Prostate gland (tissue), 2 donors: ENCODE measurements at regions not wholly inside any gene's neighbourhood (a gene's known extent, or its start where the extent isn't known, plus 50 kb on each side); places are given as distances from the start of the nearest gene placed in this dataset.

ENCODE experiments used
- DNase-seq: peaks from one replicate; pipeline ENCODE4 v3.0.0-alpha.2; 2019; ENCODE audit warnings: low spot score
- H3K27ac ChIP-seq, 2 donors: fragments of 200-600 bp; sonication (generic); 2 replicates each; pipeline ENCODE4 v1.5.1; 2017 to 2019
- H3K27me3 ChIP-seq: fragments of 200-600 bp; sonication (generic); replicated peaks from 2 replicates; pipeline ENCODE4 v1.5.1; 2019; ENCODE audit not compliant: insufficient read depth
- H3K36me3 ChIP-seq, 2 donors: fragments of 200-600 bp; sonication (generic); 1 replicate in 1 of 2; 2 replicates in 1 of 2; pipeline versions ENCODE4 v1.5.1 to v1.8.1; 2017 to 2019
- H3K4me1 ChIP-seq: fragments of 200-600 bp; sonication (generic); replicated peaks from 2 replicates; pipeline ENCODE4 v1.5.1; 2019
- H3K4me3 ChIP-seq, 2 donors: fragments of 200-600 bp; sonication (generic); 2 replicates each; pipeline ENCODE4 v1.5.1; 2017 to 2019
- H3K9me3 ChIP-seq: fragments of 200-600 bp; sonication (generic); 2 replicates; pipeline ENCODE4 v1.5.1; 2017
- CTCF ChIP-seq, 4 experiments: fragments of 200-600 bp in 2 of 4; fragments of 450-650 bp in 2 of 4; sonication (generic) in 2 of 4; IDR thresholded peaks; 1 replicate in 3 of 4; 2 replicates in 1 of 4; pipeline ENCODE4 v1.5.1; 2016 to 2019; ENCODE audit warnings: antibody characterized with exemption in 4 of 4, mild to moderate bottlenecking in 2 of 4, moderate library complexity in 2 of 4
- POLR2A ChIP-seq: fragments of 450-650 bp; IDR thresholded peaks from one replicate; pipeline ENCODE4 v1.6.1; 2016; ENCODE audit warnings: antibody characterized with exemption, mild to moderate bottlenecking
- POLR2AphosphoS5 ChIP-seq: sonication (generic); formaldehyde crosslinking; IDR thresholded peaks from one replicate; pipeline ENCODE4 v1.6.1; 2017; ENCODE audit warnings: antibody characterized with exemption
- WGBS: methylation state at CpG from one replicate; pipeline ENCODE4 v1.1.5; 2018; 5-methylcytosine and 5-hydroxymethylcytosine counted together
- intact Hi-C: fragments of 100-400 bp; cut with DNase I; formaldehyde crosslinking; loops from one replicate; pipeline ENCODE4 v1.14.2; 2022

- H3K27me3 ChIP-seq, result peaks cover 5% of the 10 kb centered on the region
- peak; percentile 76 for TF ChIP-seq POLR2AphosphoS5
- peak in 1 of 4 experiments; percentile 28 for TF ChIP-seq CTCF (IDR thresholded peaks at IDR 0.05)
- TF ChIP-seq POLR2A, result no peak
- no peak overlapping the region for H3K27ac ChIP-seq
- H3K36me3 ChIP-seq, result no peaks in the 10 kb centered on the region
- no peak overlapping the region for H3K4me3 ChIP-seq
- WGBS, result 71% methylated on average over 12 of the region's 12 CpGs
- intact Hi-C loops, result no loop called here
- peaks cover 6% of the 10 kb centered on the region for H3K4me1 ChIP-seq
- no peaks in the 10 kb centered on the region for H3K9me3 ChIP-seq
- peak; percentile 81 for DNase-seq
These were observed 136.9 kb downstream of the OLFM1 start for GRCh38 chr9:135224286-135224877.

DNA sequence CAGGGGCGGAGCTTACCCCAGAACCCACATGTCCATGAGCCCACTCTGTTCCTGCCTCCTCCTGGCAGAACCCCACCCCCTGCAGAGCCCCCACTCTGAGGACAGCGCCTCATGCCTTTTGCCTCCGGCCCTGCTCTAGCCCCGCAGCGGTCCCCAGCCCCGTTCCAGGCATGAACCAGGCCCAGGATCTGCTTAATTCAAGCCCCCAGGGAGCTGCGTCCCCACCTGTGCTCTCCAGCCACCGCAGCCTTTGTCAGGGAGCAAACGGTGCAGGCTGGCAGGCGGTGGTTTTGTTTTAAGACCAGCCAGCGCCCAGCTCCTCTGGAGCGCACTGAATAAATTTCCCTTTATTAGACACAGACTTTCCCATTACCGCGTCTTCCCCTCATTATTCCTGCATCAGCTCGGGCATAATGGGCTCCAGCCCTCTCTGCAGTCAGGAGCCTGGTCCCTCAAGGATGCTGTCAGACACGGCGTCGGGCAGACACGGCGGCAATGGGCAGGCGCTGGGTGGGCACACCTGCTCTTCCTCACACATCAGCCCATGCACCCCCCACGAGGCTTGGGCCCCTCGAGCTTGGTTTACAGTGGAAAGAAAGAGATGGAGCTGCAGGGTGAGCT lies 137.6 kb downstream of the OLFM1 start:
- H3K27ac ChIP-seq, result no peak overlapping the region
- no peak overlapping the region for H3K4me3 ChIP-seq
- intact Hi-C loops, result no loop called here
- H3K36me3 ChIP-seq, result no peaks in the 10 kb centered on the region
- 37% methylated on average over 23 of the region's 23 CpGs for WGBS
- TF ChIP-seq POLR2AphosphoS5 (no peak), CTCF (IDR thresholded peaks at IDR 0.05) (no peak), POLR2A (no peak)
- DNase-seq, result no peak
- H3K9me3 ChIP-seq, result no peaks in the 10 kb centered on the region
- H3K27me3 ChIP-seq, result peaks cover 6% of the 10 kb centered on the region
- H3K4me1 ChIP-seq, result peaks cover 6% of the 10 kb centered on the region

DNA sequence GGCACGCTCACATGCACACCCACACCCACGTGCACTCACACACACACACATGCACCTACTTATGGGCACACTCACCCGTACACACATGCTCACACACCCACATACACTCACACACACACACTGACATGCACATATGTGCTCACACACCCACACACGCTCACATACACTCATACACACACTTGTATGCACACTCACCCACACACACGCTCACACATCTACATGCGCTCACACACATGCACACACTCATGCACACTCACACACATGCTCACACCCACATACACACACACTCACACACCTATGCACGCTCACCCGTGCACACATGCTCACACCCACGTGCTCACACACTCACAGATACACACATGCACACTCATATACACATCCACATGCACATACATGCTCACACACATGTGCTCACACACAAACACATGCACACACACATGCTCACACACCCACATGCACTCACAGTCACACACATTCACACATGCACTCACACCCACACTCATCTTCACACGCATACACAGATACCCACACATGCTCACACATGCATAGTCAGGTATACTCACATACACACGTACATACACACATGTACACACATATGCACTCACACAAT lies 138.3 kb downstream of the OLFM1 start:
- TF ChIP-seq POLR2AphosphoS5 (no peak), CTCF (IDR thresholded peaks at IDR 0.05) (no peak), POLR2A (no peak)
- DNase-seq, result no peak
- 92% methylated on average over 11 of the region's 11 CpGs for WGBS
- Histone ChIP-seq H3K27ac (no peak overlapping the region), H3K27me3 (peaks cover 6% of the 10 kb centered on the region), H3K4me3 (no peak overlapping the region), H3K9me3 (no peaks in the 10 kb centered on the region), H3K4me1 (peaks cover 6% of the 10 kb centered on the region), H3K36me3 (no peaks in the 10 kb centered on the region)
- intact Hi-C loops, result no loop called here

GRCh38 chr9:135226369-135227050 lies 139.0 kb downstream of the OLFM1 start:
- DNase-seq, result no peak
- intact Hi-C loops, result no loop called here
- H3K27me3 ChIP-seq, result peaks cover 6% of the 10 kb centered on the region

More at GRCh38 chr9:135226369-135227050, 139.0 kb downstream of the OLFM1 start:
- H3K4me3 ChIP-seq, result no peak overlapping the region
- TF ChIP-seq CTCF (IDR thresholded peaks at IDR 0.05) (no peak), POLR2AphosphoS5 (no peak), POLR2A (no peak)
- no peaks in the 10 kb centered on the region for H3K36me3 ChIP-seq
- peaks cover 6% of the 10 kb centered on the region for H3K4me1 ChIP-seq
- no peak overlapping the region for H3K27ac ChIP-seq
- no peaks in the 10 kb centered on the region for H3K9me3 ChIP-seq
- WGBS, result 94% methylated on average over 5 of the region's 5 CpGs
